Frontal cortex (tissue), 3 donors: ENCODE measurements at regions not wholly inside any gene's neighbourhood (a gene's known extent, or its start where the extent isn't known, plus 50 kb on each side); places are given as distances from the start of the nearest gene placed in this dataset.

Experiments
- DNase-seq, 2 donors: peaks; one replicate each; pipeline ENCODE4 v3.0.0; 2012; ENCODE audit warnings: low spot score in 2 of 2
- FAIRE-seq: peaks from 2 replicates; lab custom pipeline; 2012; peaks lifted over from hg19 to GRCh38; lab: Jason Lieb, UNC
- donor health status: control.
- donor health status: control.
- donor health status: control.

DNA sequence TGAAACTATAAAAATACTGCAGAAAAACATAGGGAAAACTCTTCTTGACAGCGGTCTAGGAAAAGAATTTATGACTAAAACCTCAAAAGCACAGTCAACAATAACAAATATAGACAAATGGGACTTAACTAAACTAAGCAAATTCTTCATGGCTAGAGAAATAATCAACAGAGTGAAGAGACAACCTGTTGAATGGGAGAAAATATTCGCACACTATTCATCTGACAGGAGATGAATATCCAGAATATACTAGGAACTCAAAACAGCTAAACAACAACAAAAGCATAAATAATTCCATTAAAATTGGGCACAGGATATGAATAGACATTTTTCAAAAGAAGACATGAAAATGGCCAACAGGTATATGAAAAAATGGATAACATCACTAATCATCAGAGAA is 303.6 kb upstream of the PRR20A start:
- DNase-seq, result no peak
- FAIRE-seq, result no peak

DNA sequence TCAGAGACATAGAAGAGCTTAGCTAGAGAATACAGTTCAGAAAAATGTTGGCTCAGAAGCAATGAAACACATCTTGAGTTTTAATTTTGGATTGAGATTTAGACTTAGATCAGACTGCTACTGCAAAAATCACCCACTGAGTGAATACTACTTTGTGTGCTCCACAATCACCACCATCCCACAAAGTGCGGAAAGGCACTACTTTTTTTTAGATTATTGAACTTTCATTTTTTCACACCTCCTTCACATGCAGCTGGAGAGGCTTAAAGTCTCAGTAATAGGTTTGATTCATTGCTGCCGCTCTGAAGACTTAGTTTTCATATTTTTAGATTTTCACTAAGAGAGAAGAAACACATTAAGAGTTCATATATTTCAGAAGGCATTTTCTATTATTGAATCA is 289.9 kb upstream of the PRR20A start:
- FAIRE-seq, result no peak
- DNase-seq, result no peak

DNA sequence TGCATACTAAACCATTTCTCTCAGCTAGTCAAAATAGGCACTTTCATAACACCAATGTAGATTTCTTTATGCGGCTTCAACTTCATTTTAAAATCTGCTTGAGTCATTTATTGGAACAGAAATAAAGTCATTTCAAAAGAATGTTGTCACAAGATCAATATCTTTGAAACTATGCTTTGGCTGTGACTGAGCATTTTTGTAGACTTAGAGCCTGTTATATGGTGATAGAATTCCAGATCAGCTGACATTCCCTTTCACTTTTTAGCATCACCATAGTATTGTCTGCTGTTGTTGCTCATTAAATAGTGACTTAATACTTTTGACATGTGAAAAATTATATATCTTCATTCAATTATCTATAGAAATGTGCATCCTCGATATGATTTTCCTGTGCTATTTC is 279.2 kb upstream of the PRR20A start:
- FAIRE-seq (no peak), DNase-seq (no peak)

DNA sequence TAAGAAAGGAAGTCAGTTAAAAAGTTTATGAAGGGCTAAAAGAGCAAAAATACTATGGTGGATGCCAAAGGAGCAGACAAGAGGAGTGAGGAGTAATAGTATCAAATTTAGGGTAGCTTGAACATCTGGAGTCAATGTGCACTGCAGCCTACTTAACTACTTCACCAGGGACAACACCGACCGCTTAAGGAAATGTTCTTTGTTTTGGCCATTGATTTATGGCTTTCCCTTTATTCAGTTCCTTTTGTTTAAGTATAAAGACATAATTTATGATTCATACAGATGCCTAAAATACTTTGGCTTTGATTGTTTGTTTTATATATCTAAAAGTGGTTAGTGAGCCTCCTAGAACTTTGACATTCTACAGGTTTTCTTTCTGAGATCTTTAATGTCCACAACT is 276.3 kb upstream of the PRR20A start:
- no peak for DNase-seq
- FAIRE-seq, result no peak

DNA sequence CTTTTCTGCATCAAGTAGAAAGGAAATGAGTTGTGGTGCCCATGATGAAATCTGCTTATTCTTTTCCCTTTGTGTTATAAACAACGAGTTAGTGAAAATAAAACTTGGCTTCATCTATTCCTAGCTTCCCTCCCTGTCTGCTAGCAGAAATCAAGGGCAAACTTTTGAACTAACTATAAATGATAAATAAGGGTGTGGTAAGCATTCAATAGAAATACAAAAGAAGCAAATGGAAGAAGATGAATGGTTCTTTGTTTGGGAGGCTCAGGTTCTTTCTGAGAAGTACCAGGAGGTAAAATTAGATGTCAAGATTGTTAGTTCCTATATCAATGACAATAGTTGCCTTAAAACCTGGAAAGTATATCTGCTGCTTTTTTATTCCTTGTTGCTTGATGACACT is 275.3 kb upstream of the PRR20A start:
- FAIRE-seq, result no peak
- no peak for DNase-seq

DNA sequence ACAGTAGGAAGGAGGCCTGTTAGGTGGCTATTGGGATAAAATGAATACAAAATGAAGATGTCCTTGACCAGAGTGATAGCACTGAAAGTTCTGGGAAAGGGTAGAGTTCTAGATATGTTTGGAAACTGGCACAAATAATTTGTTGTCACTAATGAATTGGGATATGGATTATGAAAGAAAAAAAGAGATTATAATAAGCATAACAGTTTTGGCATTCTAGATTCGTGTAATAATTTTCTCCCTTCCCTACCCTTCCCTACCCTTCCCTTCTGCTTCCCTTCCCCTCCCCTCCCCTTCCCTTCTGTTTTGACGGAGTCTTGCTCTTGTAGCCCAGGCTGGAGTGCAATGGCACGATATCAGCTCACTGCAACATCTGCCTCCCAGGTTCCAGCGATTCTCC is 271.0 kb upstream of the PRR20A start:
- no peak for FAIRE-seq
- no peak for DNase-seq

DNA sequence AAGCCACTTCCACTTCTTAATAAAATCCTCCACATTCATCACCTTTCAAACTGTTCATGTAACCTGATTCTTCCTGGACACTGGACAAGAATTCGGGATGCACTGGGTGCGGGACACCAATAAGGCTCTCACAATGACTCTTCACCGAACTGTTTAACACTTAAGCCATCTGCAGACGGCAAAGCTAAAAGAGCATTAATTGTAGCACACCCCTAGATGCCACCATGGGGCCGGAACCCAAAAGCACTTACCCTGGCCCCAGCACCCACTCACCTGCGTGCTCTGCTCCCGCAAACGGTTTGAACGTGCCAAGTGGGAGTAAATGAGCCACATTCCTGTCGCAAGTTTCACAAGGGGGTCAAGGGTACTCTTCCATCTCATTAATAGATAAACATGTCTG is 254.3 kb upstream of the PRR20A start:
- FAIRE-seq, result no peak
- DNase-seq, result no peak

DNA sequence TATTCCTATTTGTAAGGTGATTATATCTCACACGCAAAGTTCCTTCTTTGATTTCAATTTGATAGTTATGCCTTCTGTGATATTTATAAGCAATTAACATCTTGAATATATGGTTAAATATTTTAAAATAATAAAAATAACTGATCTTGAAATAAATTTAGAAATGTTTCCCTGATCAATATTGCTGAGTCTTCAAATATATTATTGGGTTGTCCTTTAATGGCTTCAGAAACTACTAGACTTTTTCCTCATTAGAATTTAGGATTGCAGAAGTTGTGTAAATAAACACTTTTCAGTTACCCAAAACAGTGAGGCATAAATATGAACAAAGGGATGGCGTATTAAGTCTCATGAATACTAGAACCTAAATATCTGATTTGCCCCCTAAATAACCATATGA is 252.3 kb upstream of the PRR20A start:
- DNase-seq (no peak), FAIRE-seq (no peak)

DNA sequence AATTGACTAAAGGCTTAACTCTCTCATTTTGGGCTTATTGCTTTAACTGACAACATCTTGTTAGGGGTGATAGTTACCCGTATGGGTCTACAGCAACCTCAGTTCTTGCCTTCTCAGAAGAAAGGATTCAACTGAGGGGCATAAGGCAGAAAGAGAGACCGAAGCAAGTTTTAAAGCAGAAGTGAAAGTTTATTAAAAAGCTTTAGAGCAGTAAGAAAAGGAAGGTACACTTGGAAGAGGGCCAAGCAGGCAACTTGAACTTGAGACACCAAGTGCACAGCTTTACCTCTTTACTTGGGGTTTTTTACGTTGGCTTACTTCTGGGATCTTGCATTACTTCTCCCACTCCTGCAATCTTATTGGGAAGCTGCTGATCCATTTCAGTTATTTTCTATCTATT is 246.9 kb upstream of the PRR20A start:
- FAIRE-seq, result no peak

DNA sequence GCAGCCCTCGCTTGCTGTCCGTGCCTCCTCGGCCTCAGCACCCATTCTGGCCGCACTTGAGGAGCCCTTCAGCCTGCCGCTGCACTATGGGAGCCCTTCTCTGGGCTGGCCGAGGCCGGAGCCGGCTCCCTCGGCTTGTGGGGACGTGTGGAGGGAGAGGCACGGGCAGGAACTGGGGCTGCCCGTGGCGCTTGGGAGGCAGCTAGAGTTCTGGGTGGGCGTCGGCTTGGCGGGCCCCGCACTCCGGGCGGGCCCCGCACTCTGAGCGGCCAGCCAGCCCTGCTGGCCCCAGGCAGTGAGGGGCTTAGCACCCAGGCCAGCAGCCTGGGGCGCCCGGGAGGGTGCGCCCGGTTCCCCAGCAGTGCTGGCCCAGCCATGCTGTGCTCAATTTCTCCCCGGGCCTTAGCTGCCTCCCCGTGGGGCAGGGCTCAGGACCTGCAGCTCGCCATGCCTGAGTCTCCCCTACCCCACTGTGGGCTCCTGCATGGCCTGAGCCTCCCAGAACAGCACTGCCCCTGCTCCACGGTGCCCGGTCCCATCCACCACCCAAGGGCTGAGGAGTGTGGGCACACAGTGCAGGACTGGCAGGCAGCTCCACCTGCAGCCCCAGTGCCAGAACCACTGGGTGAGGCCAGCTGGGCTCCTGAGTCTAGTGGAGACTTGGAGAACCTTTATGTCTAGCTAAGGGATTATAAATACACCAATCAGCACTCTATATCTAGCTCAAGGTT is 240.0 kb upstream of the PRR20A start:
- no peak for FAIRE-seq

More for the DNA sequence above, 246.9 kb upstream of the PRR20A start:
- DNase-seq, result no peak

DNA sequence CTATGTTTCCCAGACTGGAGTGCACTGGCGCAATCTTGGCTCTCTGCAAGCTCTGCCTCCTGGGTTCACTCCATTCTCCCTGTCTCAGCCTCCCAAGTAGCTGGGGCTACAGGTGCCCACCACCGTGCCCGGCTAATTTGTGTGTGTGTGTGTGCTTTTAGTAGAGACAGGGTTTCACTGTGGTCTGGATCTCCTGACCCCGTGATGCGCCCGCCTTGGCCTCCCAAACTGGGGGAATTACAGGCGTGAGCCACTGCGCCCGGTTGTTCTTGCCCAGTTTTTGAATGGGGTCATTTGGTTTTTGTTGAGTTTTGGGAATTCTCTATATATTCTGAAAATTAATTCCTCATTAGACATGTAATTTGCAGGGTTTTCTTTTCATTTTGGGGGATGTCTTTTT is 238.4 kb upstream of the PRR20A start:
- DNase-seq (no peak), FAIRE-seq (no peak)

More for the DNA sequence above, 240.0 kb upstream of the PRR20A start:
- DNase-seq, result no peak

DNA sequence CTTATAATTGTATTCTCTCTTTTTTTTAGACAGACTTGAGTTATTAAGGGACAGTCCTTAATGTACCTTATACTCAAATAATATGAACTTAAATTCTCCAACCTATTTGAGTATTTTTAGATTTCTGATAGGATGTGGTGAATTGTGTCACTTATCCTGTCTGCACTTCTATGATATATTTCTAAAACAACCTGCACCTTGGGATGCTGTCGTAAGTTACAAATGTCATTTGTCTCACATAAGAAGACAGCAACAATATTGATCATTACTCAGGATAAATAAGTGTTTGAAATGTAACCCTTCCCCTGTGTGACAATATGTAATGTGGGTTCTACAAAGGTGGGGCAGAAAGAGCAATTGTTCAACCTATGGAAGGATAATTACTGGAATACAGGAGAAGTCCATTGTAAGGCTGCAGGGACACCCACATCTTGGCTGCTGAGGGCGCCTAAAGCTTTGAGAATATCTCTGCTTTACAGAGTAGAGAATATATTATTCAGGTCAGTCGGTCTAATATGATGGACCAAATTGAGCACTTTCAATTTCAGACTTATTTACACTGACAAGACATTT is 236.9 kb upstream of the PRR20A start:
- DNase-seq (no peak), FAIRE-seq (no peak)

DNA sequence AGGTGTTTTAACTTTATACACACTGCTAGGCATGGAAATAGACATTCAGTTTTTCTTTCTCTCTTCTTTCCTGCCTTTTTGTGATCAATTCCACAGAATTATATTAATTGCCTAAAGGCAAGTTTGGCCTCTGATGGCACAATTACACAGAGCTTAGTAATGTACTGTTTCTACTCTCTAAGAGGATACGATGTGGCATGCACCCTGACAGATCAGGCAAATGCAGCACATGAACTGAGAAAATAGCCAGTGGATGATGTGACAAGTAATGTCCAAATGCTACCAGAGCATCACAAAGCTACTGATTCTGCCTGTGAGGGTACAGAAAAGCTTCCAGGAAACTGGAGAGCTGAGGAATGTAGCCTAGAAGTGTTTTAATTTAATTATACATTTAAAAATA is 233.8 kb upstream of the PRR20A start:
- DNase-seq (no peak), FAIRE-seq (no peak)

DNA sequence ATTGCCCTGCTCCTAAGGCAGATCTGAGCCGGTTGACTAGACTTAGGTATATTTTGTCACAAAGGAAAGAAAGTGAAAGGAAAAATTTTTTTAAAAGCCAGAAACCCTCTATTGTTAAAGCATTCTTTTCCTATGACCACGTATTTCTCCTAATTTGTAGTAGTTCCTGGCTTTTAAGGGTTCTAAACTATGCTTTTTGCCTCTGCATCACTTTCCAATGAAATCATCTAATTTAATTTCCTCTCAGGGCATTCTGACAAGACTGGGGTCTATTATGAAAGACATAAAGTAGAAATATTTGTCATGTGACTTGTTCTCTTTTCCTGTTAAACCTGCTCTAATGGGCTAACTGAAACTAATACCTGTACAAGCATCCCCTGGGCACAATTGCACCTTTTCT is 233.0 kb upstream of the PRR20A start:
- DNase-seq (no peak), FAIRE-seq (no peak)

DNA sequence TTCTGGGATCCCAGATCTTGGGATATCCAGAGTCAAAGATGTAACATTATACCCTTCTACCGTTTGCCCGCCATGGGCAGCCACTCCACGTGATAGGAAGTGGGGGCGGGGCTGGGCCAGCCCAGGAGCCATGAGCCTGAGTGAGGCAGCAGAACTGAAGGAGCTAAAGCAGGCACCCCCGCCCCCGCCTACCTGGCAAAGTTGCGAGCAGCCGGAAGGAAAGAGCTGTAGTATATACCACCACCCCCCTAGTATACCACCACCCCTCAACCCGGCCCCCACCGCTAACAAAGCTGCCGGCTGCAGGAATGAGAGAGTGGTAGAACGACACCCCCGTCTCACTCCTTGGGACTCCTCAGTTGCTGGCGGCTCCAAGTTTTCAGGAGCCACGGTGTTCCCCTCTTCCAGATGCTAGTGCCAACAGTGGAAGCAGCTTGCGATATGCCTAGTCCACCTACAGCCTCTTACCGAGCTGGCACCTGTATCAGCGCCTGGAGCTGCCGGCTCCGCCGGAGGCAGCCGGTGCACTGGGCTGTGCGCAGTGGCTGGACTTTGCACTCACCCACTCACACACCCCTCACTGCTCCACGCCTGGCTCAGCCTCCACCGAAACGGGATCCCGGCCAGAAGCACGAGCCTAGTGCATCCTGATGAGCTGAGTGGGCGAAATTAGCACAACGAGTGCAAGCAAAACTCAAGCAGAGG is 230.7 kb upstream of the PRR20A start:
- FAIRE-seq (no peak), DNase-seq (peak in 1 of 2 donors; percentile 2)

DNA sequence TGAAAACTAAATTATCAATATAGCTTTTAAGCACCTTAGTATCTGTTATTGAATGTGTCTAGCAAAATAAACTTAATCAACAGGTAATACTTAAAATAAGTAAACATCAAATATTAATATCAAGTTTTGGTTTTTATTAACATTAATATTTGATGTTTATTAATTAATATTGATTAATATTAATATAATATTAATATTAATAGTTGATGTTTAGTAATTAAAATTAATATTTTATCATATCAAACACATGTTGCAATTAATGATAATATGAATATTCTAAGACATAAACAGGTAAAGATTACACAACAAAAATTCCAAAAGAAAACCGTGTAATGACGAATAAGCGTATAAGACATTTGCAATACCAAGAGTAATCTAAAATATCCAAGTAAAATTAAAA is 222.8 kb upstream of the PRR20A start:
- peak; percentile 98 for FAIRE-seq

DNA sequence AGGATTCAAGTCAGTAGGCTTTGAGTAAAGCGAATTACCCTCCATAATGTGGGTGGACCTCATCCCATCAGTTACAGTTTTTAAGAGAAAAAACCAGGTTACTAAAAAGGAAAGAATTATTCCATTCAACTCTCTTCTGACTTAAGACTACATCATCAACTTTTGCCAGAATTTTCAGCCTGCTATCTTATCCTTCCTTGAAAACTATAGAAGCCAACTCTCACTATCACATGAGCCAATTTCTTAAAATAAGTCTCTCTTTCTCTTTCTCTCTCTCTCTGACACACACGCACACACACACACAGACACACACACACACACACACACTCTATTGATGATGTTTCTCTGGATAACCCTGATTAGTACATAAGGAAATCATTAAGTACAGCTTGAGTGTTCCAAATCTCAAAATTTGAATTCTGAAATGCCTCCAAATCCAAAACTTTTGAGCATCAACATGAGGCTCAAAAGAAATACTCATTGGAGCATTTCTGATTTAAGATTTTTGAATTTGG is 217.0 kb upstream of the PRR20A start:
- no peak for DNase-seq
- FAIRE-seq, result no peak

More for the DNA sequence above, 222.8 kb upstream of the PRR20A start:
- DNase-seq, result no peak

DNA sequence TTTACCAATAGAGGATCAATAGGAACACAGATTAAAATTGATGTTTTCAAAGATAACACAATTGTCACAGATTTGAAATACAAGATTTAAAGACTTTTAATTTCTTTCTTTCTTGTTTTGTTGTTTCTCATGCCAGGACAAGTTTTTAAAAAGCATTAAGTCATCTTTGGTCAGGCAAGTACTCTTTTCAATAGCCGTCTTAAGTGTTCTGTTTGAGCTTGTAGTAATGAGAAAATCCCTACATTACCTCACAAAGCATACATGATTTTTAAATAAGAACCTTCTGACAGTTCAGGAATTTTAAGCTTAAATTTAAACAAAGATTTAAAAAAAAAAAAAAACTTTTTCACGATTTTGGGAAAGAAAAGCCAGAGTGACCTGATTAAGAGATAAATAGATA is 216.3 kb upstream of the PRR20A start:
- DNase-seq (no peak), FAIRE-seq (no peak)

DNA sequence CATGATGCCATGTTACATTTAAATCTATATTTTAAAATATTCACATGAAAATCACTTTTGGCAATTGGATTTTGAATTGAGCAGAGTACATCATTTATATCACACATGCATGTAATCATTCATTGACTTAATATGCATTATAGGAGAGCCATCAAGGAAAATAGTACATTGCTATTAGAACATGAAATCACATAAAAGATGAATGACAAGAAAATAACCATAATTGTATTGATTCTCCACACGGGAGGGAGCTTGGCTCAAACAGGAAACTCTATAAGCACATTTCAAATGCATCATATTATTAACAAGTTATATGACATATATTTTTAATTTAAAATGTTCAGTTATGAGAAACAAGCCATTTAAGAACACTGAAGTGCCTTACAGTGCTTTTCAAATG is 208.6 kb upstream of the PRR20A start:
- no peak for DNase-seq
- FAIRE-seq, result no peak

DNA sequence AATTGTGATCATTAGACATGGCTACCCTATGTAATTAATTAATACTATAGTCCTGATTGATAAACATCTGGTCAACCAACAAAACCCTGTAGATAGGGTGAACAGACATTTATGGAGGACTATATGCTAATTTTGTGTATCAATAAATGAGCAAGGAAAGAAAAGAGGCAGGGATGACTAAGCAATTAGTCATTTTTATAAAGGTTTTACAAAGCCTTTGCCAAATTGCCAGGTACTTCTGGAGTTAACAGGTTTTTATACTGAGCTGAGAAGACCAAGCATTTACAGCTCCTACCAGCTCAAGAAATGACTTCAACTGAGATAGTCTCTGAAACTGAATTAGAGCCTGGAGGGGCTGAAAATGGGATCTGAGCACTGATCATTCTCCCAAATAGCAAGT is 186.8 kb upstream of the PRR20A start:
- no peak for DNase-seq
- no peak for FAIRE-seq

DNA sequence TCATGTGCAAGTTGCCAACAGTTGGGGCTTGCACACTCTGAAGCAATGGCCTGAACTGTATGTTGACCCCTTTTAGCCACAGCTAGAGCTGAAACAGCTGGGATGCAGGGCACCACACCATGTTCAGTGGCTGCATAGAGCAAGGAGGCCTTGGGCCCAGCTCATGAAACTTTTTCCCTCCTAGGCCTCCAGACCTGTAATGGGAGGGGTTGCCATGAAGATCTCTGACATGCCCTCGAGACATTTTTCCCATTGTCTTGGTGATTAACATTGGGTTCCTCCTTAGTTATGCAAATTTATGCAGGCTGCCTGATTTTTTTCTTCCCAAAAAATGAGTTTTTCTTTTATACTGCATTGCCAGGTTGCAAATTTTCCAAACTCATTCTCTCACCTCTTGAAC is 165.1 kb upstream of the PRR20A start:
- no peak for DNase-seq
- no peak for FAIRE-seq
